ENCODE measurements at regions not wholly inside any gene's neighbourhood (a gene's known extent, or its start where the extent isn't known, plus 50 kb on each side); places are given as distances from the start of the nearest gene placed in this dataset.

GRCh38 chr13:55467476-55467875 is 1673.2 kb upstream of the PRR20A start:
- TF ChIP-seq CTCF (conservative IDR thresholded peaks at IDR 0.05; ENCODE audit: low read length) (no peak), EZH2phosphoT487 (IDR thresholded peaks at IDR 0.05; ENCODE audit: borderline replicate concordance, low read depth, low read length) (no peak)
